A673 (cell line): ENCODE measurements at regions not wholly inside any gene's neighbourhood (a gene's known extent, or its start where the extent isn't known, plus 50 kb on each side); places are given as distances from the start of the nearest gene placed in this dataset.
"Not testable (repeated sequence)": the region's sequence is repeated elsewhere in the genome, so short reads cannot be mapped to it uniquely, and the experiment has no call there.

ENCODE experiments used
- BruUV-seq: library from RNA; stranded (reverse); fragments of 400-500 nt; replicated peaks from 2 replicates; lab custom pipeline; 2021; lab: Mats Ljungman, UMichigan
- CTCF ChIA-PET: fragments of 300-600 bp; sonication (Branson Sonifier 250); formaldehyde crosslinking; loops from one replicate; lab custom pipeline; 2022; ENCODE audit warnings: antibody characterized with exemption; lab: Charles Lee
- POLR2A ChIA-PET: fragments of 300-600 bp; sonication (Branson Sonifier 250); formaldehyde crosslinking; loops from one replicate; lab custom pipeline; 2022; ENCODE audit warnings: antibody characterized with exemption; ENCODE audit not compliant: low non-redundant PET; lab: Charles Lee
- DNase-seq: peaks from one replicate; pipeline ENCODE4 v3.0.0-alpha.2; 2015; ENCODE audit warnings: low spot score
- H3K27ac ChIP-seq: fragments of 200-600 bp; sonication (generic); 2 replicates; pipeline ENCODE4 v1.5.1; 2016; ENCODE audit warnings: mixed run types, low read depth, mild to moderate bottlenecking, mixed read lengths, antibody characterized with exemption, low read length; ENCODE audit not compliant: poor library complexity, severe bottlenecking
- H3K27me3 ChIP-seq: fragments of 200-600 bp; sonication (generic); replicated peaks from 2 replicates; pipeline ENCODE4 v1.6.1; 2017; ENCODE audit warnings: mixed run types, low read depth, mild to moderate bottlenecking, mixed read lengths, antibody characterized with exemption, low read length; ENCODE audit not compliant: insufficient read depth, poor library complexity
- H3K36me3 ChIP-seq: fragments of 200-600 bp; sonication (generic); 2 replicates; pipeline ENCODE4 v1.6.1; 2016; ENCODE audit warnings: mixed run types, mild to moderate bottlenecking, mixed read lengths, antibody characterized with exemption, low read length; ENCODE audit not compliant: insufficient read depth, poor library complexity, severe bottlenecking
- H3K4me1 ChIP-seq: fragments of 200-600 bp; sonication (generic); 2 replicates; pipeline ENCODE4 v1.6.1; 2017; ENCODE audit warnings: mixed run types, mild to moderate bottlenecking, mixed read lengths, antibody characterized with exemption, low read length; ENCODE audit not compliant: insufficient read depth, poor library complexity, severe bottlenecking
- H3K4me3 ChIP-seq: fragments of 200-600 bp; sonication (generic); 2 replicates; pipeline ENCODE4 v1.5.1; 2016; ENCODE audit warnings: low read depth, mixed run types, mild to moderate bottlenecking, mixed read lengths, low read length; ENCODE audit not compliant: poor library complexity, severe bottlenecking
- H3K9me3 ChIP-seq: fragments of 200-600 bp; sonication (generic); 2 replicates; pipeline ENCODE4 v1.6.1; 2016; ENCODE audit warnings: mixed run types, low read depth, mild to moderate bottlenecking, mixed read lengths, antibody characterized with exemption, low read length; ENCODE audit not compliant: poor library complexity, severe bottlenecking
- CTCF ChIP-seq: fragments of 300-800, 200-600 bp; sonication (generic); conservative IDR thresholded peaks from 2 replicates; pipeline ENCODE4 v1.5.1; 2017; ENCODE audit warnings: low read depth, mild to moderate bottlenecking, antibody characterized with exemption, low read length, moderate library complexity, mixed read lengths
- EZH2 ChIP-seq: fragments of 200-600 bp; sonication (generic); IDR thresholded peaks from 2 replicates; pipeline ENCODE4 v1.6.1; 2017; ENCODE audit warnings: borderline replicate concordance, low read depth, mild to moderate bottlenecking, mixed read lengths, antibody characterized with exemption, low read length; ENCODE audit not compliant: poor library complexity, severe bottlenecking
- intact Hi-C: fragments of 100-400 bp; cut with micrococcal nuclease; formaldehyde crosslinking; loops from one replicate; pipeline ENCODE4 v1.10.0; 2022; ENCODE audit not compliant: unreplicated experiment

DNA sequence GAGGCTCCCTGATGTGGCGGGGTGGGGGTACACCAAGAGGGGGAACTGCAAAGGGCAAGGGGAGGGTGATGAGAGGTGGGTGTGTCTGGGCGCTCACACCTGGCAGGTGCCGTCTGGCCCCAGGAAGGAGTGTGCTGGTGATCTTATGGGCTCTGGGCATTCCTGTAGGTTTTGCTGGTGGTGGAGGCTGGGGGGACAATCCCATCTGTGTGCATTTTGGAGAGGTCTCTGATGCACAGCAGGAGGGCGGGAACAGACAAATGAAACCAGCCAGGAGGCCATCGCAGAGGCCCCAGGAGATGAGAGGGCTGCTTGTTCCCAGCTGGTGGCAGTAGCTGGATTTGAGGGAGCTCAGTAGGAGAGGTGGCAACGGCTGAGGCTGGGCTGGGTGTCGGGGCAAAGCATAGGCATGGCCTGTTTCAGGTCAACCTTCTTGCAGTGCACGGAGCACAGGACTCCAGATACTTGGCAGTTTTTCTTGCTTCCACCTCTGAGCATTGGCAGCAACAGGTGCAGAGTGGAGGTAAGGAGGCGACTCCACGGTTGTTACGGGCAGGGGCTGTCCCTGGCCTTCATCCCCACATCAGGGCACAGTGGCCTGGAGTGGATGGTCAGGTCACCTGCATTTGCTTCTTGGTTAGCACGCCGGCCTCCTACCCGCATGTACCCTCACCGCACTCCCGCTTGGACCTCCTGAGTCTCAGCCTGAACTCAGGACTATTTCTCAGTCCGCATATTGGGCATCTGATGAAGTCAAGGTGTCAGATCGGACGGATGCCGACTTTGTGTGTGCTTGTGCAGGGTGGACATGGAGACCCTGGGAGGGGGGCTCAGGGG is 194.2 kb upstream of the HDAC4 start:
- no peak overlapping the region for H3K27ac ChIP-seq
- no peaks in the 10 kb centered on the region for H3K36me3 ChIP-seq
- no peak for TF ChIP-seq EZH2
- no peak for TF ChIP-seq CTCF
- CTCF ChIA-PET, result no interaction called here
- H3K4me1 ChIP-seq, result no peaks in the 10 kb centered on the region
- no peak for DNase-seq
- POLR2A ChIA-PET, result interaction anchor here (0.6 kb wide), 1 partner anchor 193 kb away, joined by 3 read pairs; no protein-coding TSS in a partner anchor
- intact Hi-C loops, result no loop called here
- H3K4me3 ChIP-seq, result no peak overlapping the region
- no peaks in the 10 kb centered on the region for H3K9me3 ChIP-seq
- no TSS peak for BruUV-seq
- no peaks in the 10 kb centered on the region for H3K27me3 ChIP-seq

- no peak overlapping the region for H3K4me3 ChIP-seq
- H3K4me1 ChIP-seq, result no peaks in the 10 kb centered on the region
- ChIA-PET CTCF (no interaction called here), POLR2A (interaction anchor here (0.6 kb wide), 1 partner anchor 194 kb away, joined by 3 read pairs; no protein-coding TSS in a partner anchor)
- no peaks in the 10 kb centered on the region for H3K36me3 ChIP-seq
- no TSS peak for BruUV-seq
- H3K27ac ChIP-seq, result no peak overlapping the region
- intact Hi-C loops, result no loop called here
- H3K27me3 ChIP-seq, result no peaks in the 10 kb centered on the region
- no peak for DNase-seq
- TF ChIP-seq EZH2, result no peak
- TF ChIP-seq CTCF, result no peak
- no peaks in the 10 kb centered on the region for H3K9me3 ChIP-seq
Measured at GRCh38 chr2:239594019-239594771, 193.4 kb upstream of the HDAC4 start.

- ChIA-PET CTCF (no interaction called here), POLR2A (no interaction called here)
- Histone ChIP-seq H3K4me1 (no peaks in the 10 kb centered on the region), H3K27me3 (no peaks in the 10 kb centered on the region), H3K4me3 (no peak overlapping the region), H3K36me3 (no peaks in the 10 kb centered on the region), H3K27ac (no peak overlapping the region), H3K9me3 (no peaks in the 10 kb centered on the region)
- intact Hi-C loops, result no loop called here
- TF ChIP-seq EZH2 (no peak), CTCF (no peak)
- no peak for DNase-seq
- BruUV-seq, result no TSS peak
Measured at GRCh38 chr2:239593455-239593854, 192.6 kb upstream of the HDAC4 start.

DNA sequence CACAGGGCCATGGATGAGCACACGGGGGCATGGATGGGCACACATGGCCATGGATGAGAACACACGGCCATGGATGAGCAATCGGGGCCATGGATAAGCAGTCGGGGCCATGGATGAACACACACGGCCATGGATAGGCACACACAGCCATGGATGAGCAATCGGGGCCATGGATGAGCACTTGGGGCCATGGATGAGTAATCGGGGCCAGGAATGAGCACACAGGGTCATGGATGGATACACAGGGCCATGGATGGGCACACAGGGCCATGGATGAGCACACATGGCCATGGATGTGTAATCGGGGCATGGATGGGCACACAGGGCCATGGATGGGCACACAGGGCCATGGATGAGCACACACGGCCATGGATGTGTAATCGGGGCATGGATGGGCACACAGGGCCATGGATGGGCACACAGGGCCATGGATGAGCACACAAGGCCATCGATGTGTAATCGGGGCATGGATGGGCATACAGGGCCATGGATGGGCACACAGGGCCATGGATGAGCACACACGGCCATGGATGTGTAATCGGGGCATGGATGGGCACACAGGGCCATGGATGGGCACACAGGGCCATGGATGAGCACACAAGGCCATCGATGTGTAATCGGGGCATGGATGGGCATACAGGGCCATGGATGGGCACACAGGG is 191.9 kb upstream of the HDAC4 start:
- H3K4me1 ChIP-seq, H3K36me3 ChIP-seq, intact Hi-C loops, POLR2A ChIA-PET, DNase-seq, H3K27me3 ChIP-seq, H3K4me3 ChIP-seq, H3K9me3 ChIP-seq, BruUV-seq, CTCF ChIA-PET, H3K27ac ChIP-seq: not testable (repeated sequence)
